ENCODE measurements at regions not wholly inside any gene's neighbourhood (a gene's known extent, or its start where the extent isn't known, plus 50 kb on each side); places are given as distances from the start of the nearest gene placed in this dataset.

GRCh38 chr7:25776744-25777123 is 375.3 kb upstream of the NFE2L3 start:
- H3K27me3 ChIP-seq (ENCODE audit: low read depth, low read length) = no peaks in the 10 kb centered on the region

GRCh38 chr7:25777969-25778708 is 373.9 kb upstream of the NFE2L3 start:
- H4K20me1 ChIP-seq (ENCODE audit: insufficient read depth, low read length) = no peaks in the 10 kb centered on the region
- no peak overlapping the region for H2AFZ ChIP-seq (ENCODE audit: low read depth, low read length)
- no peak overlapping the region for H3K4me3 ChIP-seq (ENCODE audit: low read length)
- no peak overlapping the region for H3K4me2 ChIP-seq (ENCODE audit: low read length)
- H3K9me3 ChIP-seq (ENCODE audit: insufficient read depth, low read length) = no peaks in the 10 kb centered on the region
- no peaks in the 10 kb centered on the region for H3K36me3 ChIP-seq (replicated peaks; ENCODE audit: low read depth, low read length)
- H3K9ac ChIP-seq (ENCODE audit: low read length) = no peak overlapping the region
- no peak for TF ChIP-seq CTCF (IDR thresholded peaks at IDR 0.05; ENCODE audit: low read depth, low read length)
- TF ChIP-seq EZH2phosphoT487 (IDR thresholded peaks at IDR 0.05; ENCODE audit: low read depth) = no peak
- H3K27me3 ChIP-seq (ENCODE audit: low read depth, low read length) = no peaks in the 10 kb centered on the region
- no peaks in the 10 kb centered on the region for H3K79me2 ChIP-seq (ENCODE audit: low read length)
- H3K4me1 ChIP-seq (ENCODE audit: low read length) = no peaks in the 10 kb centered on the region
- H3K27ac ChIP-seq (ENCODE audit: low read length) = no peak overlapping the region

More at GRCh38 chr7:25776744-25777123, 375.3 kb upstream of the NFE2L3 start:
- no peak for TF ChIP-seq EZH2phosphoT487 (IDR thresholded peaks at IDR 0.05; ENCODE audit: low read depth)
- TF ChIP-seq CTCF (IDR thresholded peaks at IDR 0.05; ENCODE audit: low read depth, low read length) = no peak
- H3K4me3 ChIP-seq (ENCODE audit: low read length) = no peak overlapping the region
- H3K36me3 ChIP-seq (replicated peaks; ENCODE audit: low read depth, low read length) = no peaks in the 10 kb centered on the region
- no peaks in the 10 kb centered on the region for H4K20me1 ChIP-seq (ENCODE audit: insufficient read depth, low read length)
- H3K9ac ChIP-seq (ENCODE audit: low read length) = no peak overlapping the region
- no peak overlapping the region for H2AFZ ChIP-seq (ENCODE audit: low read depth, low read length)
- no peaks in the 10 kb centered on the region for H3K9me3 ChIP-seq (ENCODE audit: insufficient read depth, low read length)
- H3K79me2 ChIP-seq (ENCODE audit: low read length) = no peaks in the 10 kb centered on the region
- no peaks in the 10 kb centered on the region for H3K4me1 ChIP-seq (ENCODE audit: low read length)
- no peak overlapping the region for H3K27ac ChIP-seq (ENCODE audit: low read length)
- H3K4me2 ChIP-seq (ENCODE audit: low read length) = no peak overlapping the region

- TF ChIP-seq EZH2phosphoT487 (IDR thresholded peaks at IDR 0.05; ENCODE audit: low read depth) (no peak), CTCF (IDR thresholded peaks at IDR 0.05; ENCODE audit: low read depth, low read length) (no peak)
- no peak overlapping the region for H3K4me3 ChIP-seq (ENCODE audit: low read length)
- H4K20me1 ChIP-seq (ENCODE audit: insufficient read depth, low read length) = no peaks in the 10 kb centered on the region
- H3K79me2 ChIP-seq (ENCODE audit: low read length) = no peaks in the 10 kb centered on the region
- H3K9ac ChIP-seq (ENCODE audit: low read length) = no peak overlapping the region
- H3K4me2 ChIP-seq (ENCODE audit: low read length) = no peak overlapping the region
- no peaks in the 10 kb centered on the region for H3K9me3 ChIP-seq (ENCODE audit: insufficient read depth, low read length)
- H3K27ac ChIP-seq (ENCODE audit: low read length) = no peak overlapping the region
- no peaks in the 10 kb centered on the region for H3K27me3 ChIP-seq (ENCODE audit: low read depth, low read length)
- no peak overlapping the region for H2AFZ ChIP-seq (ENCODE audit: low read depth, low read length)
- H3K36me3 ChIP-seq (replicated peaks; ENCODE audit: low read depth, low read length) = no peaks in the 10 kb centered on the region
- no peaks in the 10 kb centered on the region for H3K4me1 ChIP-seq (ENCODE audit: low read length)
These were observed 372.9 kb upstream of the NFE2L3 start for GRCh38 chr7:25779002-25779546.

GRCh38 chr7:25780904-25781303 is 371.1 kb upstream of the NFE2L3 start:
- Histone ChIP-seq H3K36me3 (replicated peaks; ENCODE audit: low read depth, low read length) (no peaks in the 10 kb centered on the region), H3K79me2 (ENCODE audit: low read length) (no peaks in the 10 kb centered on the region), H3K27me3 (ENCODE audit: low read depth, low read length) (no peaks in the 10 kb centered on the region), H3K4me2 (ENCODE audit: low read length) (no peak overlapping the region), H3K4me1 (ENCODE audit: low read length) (no peaks in the 10 kb centered on the region), H2AFZ (ENCODE audit: low read depth, low read length) (no peak overlapping the region), H3K9ac (ENCODE audit: low read length) (no peak overlapping the region), H3K27ac (ENCODE audit: low read length) (no peak overlapping the region), H3K4me3 (ENCODE audit: low read length) (no peak overlapping the region), H4K20me1 (ENCODE audit: insufficient read depth, low read length) (no peaks in the 10 kb centered on the region), H3K9me3 (ENCODE audit: insufficient read depth, low read length) (no peaks in the 10 kb centered on the region)
- no peak for TF ChIP-seq CTCF (IDR thresholded peaks at IDR 0.05; ENCODE audit: low read depth, low read length)
- no peak for TF ChIP-seq EZH2phosphoT487 (IDR thresholded peaks at IDR 0.05; ENCODE audit: low read depth)

All from OCI-LY3 (cell line).